Loucy (cell line): ENCODE measurements at regions not wholly inside any gene's neighbourhood (a gene's known extent, or its start where the extent isn't known, plus 50 kb on each side); places are given as distances from the start of the nearest gene placed in this dataset.

Experiments used
- EZH2phosphoT487 ChIP-seq: fragments of 200-600 bp; IDR thresholded peaks from 2 replicates; pipeline ENCODE4 v1.6.1; 2018; ENCODE audit warnings: antibody characterized with exemption, mild to moderate bottlenecking, moderate library complexity, borderline replicate concordance
- TF ChIP-seq, protein P1 (sequence below): fragments of 200-600 bp; sonication (generic); conservative IDR thresholded peaks from 2 replicates; pipeline ENCODE4 v1.5.1; 2014; ENCODE audit warnings: mild to moderate bottlenecking, antibody characterized with exemption, low read length

DNA sequence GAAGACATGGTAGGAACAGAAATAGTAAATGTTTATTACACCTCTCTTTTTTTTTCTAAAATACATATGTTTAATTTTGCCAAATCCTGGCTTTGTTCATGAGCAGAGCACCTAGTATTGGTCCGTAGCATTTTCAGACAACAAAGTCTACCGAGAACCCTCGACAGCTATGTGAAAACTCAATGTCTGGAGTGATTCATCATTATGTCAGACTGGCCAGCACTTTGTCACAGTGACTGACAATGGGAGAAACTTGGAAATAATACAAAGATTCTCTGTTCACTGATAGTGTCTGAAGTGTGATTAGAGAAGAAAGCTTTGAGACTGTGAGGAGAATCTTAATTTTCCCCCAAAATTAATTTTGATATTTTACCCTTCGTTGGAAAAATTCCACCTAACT lies 143.0 kb downstream of the HNMT start:
- TF ChIP-seq, protein P1, sequence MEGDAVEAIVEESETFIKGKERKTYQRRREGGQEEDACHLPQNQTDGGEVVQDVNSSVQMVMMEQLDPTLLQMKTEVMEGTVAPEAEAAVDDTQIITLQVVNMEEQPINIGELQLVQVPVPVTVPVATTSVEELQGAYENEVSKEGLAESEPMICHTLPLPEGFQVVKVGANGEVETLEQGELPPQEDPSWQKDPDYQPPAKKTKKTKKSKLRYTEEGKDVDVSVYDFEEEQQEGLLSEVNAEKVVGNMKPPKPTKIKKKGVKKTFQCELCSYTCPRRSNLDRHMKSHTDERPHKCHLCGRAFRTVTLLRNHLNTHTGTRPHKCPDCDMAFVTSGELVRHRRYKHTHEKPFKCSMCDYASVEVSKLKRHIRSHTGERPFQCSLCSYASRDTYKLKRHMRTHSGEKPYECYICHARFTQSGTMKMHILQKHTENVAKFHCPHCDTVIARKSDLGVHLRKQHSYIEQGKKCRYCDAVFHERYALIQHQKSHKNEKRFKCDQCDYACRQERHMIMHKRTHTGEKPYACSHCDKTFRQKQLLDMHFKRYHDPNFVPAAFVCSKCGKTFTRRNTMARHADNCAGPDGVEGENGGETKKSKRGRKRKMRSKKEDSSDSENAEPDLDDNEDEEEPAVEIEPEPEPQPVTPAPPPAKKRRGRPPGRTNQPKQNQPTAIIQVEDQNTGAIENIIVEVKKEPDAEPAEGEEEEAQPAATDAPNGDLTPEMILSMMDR: no peak
- TF ChIP-seq EZH2phosphoT487: no peak
